Esophagus muscularis mucosa (tissue), 4 donors: ENCODE measurements at regions not wholly inside any gene's neighbourhood (a gene's known extent, or its start where the extent isn't known, plus 50 kb on each side); places are given as distances from the start of the nearest gene placed in this dataset.

Experiments
- DNase-seq: peaks from one replicate; pipeline ENCODE4 v3.0.0-alpha.2; 2017; ENCODE audit errors: extremely low spot score
- H3K27ac ChIP-seq, 4 donors: fragments of 200-600 bp; sonication (generic); replicated peaks in 1 of 4; 1 replicate in 3 of 4; 2 replicates in 1 of 4; pipeline ENCODE4 v1.5.1; 2016 to 2019; ENCODE audit warnings: mild to moderate bottlenecking in 1 of 4
- H3K27me3 ChIP-seq, 4 donors: fragments of 200-600 bp; sonication (generic); one replicate each; pipeline versions ENCODE4 v1.5.1 to v1.6.0; 2016 to 2019
- H3K36me3 ChIP-seq, 4 donors: fragments of 200-600 bp; sonication (generic); one replicate each; pipeline ENCODE4 v1.5.1; 2016 to 2019
- H3K4me1 ChIP-seq, 4 donors: fragments of 200-600 bp; sonication (generic); one replicate each; pipeline ENCODE4 v1.5.1; 2016 to 2019
- H3K4me3 ChIP-seq, 4 donors: fragments of 200-600 bp; sonication (generic); 1 replicate in 2 of 4; 2 replicates in 2 of 4; pipeline ENCODE4 v1.5.1; 2016 to 2019; ENCODE audit warnings: mild to moderate bottlenecking in 4 of 4, moderate library complexity in 1 of 4
- H3K9me3 ChIP-seq, 4 donors: fragments of 200-600 bp; sonication (generic); 1 replicate in 3 of 4; 2 replicates in 1 of 4; pipeline ENCODE4 v1.5.1; 2016 to 2019
- CTCF ChIP-seq, 3 experiments: fragments of 200-600 bp in 2 of 3; fragments of 450-650 bp in 1 of 3; sonication (generic) in 2 of 3; IDR thresholded peaks; one replicate each; pipeline ENCODE4 v1.5.1; 2017 to 2019; ENCODE audit warnings: antibody characterized with exemption in 3 of 3, mild to moderate bottlenecking in 2 of 3, moderate library complexity in 1 of 3
- EP300 ChIP-seq: sonication (generic); formaldehyde crosslinking; IDR thresholded peaks from one replicate; pipeline ENCODE4 v1.6.1; 2017; ENCODE audit warnings: antibody characterized with exemption
- POLR2A ChIP-seq: fragments of 450-650 bp; IDR thresholded peaks from one replicate; pipeline ENCODE4 v1.6.1; 2017; ENCODE audit warnings: antibody characterized with exemption, moderate library complexity, mild to moderate bottlenecking, low read depth
- POLR2AphosphoS5 ChIP-seq, 2 donors: sonication (generic); formaldehyde crosslinking; IDR thresholded peaks; one replicate each; pipeline ENCODE4 v1.6.1; 2017; ENCODE audit warnings: antibody characterized with exemption in 2 of 2
- WGBS: methylation state at CpG from one replicate; pipeline ENCODE4 v1.1.5; 2018; 5-methylcytosine and 5-hydroxymethylcytosine counted together
- intact Hi-C: fragments of 100-400 bp; cut with DNase I; formaldehyde crosslinking; loops from one replicate; pipeline ENCODE4 v1.15.1; 2023

GRCh38 chr12:43154498-43155045, 397.4 kb downstream of the ADAMTS20 start:
- TF ChIP-seq POLR2AphosphoS5 (IDR thresholded peaks at IDR 0.05) (no peak), POLR2A (no peak), CTCF (IDR thresholded peaks at IDR 0.05) (no peak), EP300 (no peak)
- Histone ChIP-seq H3K27ac (no peak overlapping the region), H3K4me3 (no peak overlapping the region), H3K4me1 (no peaks in the 10 kb centered on the region), H3K9me3 (no peaks in the 10 kb centered on the region), H3K36me3 (no peaks in the 10 kb centered on the region), H3K27me3 (no peaks in the 10 kb centered on the region)
- intact Hi-C loops, result no loop called here
- 94% methylated on average over 5 of the region's 5 CpGs for WGBS
- no peak for DNase-seq

GRCh38 chr12:43151441-43151981, 400.5 kb downstream of the ADAMTS20 start:
- H3K4me1 ChIP-seq, result no peaks in the 10 kb centered on the region
- no peak for DNase-seq
- no peaks in the 10 kb centered on the region for H3K27me3 ChIP-seq
- no peak overlapping the region for H3K4me3 ChIP-seq
- intact Hi-C loops, result no loop called here
- TF ChIP-seq CTCF (IDR thresholded peaks at IDR 0.05) (no peak), EP300 (no peak), POLR2A (no peak), POLR2AphosphoS5 (IDR thresholded peaks at IDR 0.05) (no peak)
- WGBS, result 80% methylated on average over 4 of the region's 4 CpGs
- H3K36me3 ChIP-seq, result no peaks in the 10 kb centered on the region
- no peaks in the 10 kb centered on the region for H3K9me3 ChIP-seq
- no peak overlapping the region for H3K27ac ChIP-seq

GRCh38 chr12:43148691-43149090, 403.3 kb downstream of the ADAMTS20 start:
- no peak overlapping the region for H3K27ac ChIP-seq
- TF ChIP-seq EP300, result no peak
- TF ChIP-seq CTCF (IDR thresholded peaks at IDR 0.05), result no peak
- TF ChIP-seq POLR2A, result no peak
- no peak for TF ChIP-seq POLR2AphosphoS5 (IDR thresholded peaks at IDR 0.05)
- H3K4me1 ChIP-seq, result no peaks in the 10 kb centered on the region
- H3K4me3 ChIP-seq, result no peak overlapping the region
- no peak for DNase-seq
- WGBS, result 96% methylated on average over 2 of the region's 2 CpGs
- no peaks in the 10 kb centered on the region for H3K27me3 ChIP-seq
- no peaks in the 10 kb centered on the region for H3K9me3 ChIP-seq
- intact Hi-C loops, result no loop called here
- no peaks in the 10 kb centered on the region for H3K36me3 ChIP-seq

DNA sequence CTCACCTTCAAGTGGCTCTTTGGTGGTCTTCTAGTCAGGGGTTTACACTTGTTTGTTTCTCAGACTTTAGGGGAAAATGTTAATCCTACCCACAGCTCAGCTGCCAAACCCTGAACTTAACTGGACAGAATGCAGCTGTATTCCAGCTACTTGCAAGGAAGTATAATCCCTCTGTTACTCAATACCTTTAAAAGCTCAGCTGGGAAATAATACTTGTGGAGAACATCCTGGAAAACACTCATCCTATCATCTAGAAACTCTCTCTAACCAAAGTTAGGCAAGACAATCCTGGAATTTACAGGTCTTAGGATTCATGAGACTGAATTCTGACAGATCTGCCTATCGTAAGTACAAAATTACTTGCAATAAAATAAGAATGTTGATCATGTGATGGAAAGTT, 404.1 kb downstream of the ADAMTS20 start:
- DNase-seq, result no peak
- H3K4me1 ChIP-seq, result no peaks in the 10 kb centered on the region
- TF ChIP-seq POLR2AphosphoS5 (IDR thresholded peaks at IDR 0.05) (no peak), POLR2A (no peak), CTCF (IDR thresholded peaks at IDR 0.05) (no peak), EP300 (no peak)
- H3K4me3 ChIP-seq, result no peak overlapping the region
- H3K27me3 ChIP-seq, result no peaks in the 10 kb centered on the region
- H3K9me3 ChIP-seq, result peaks cover 0 to 2% (median 0%) of the 10 kb centered on the region in 4 donors
- WGBS, result 65% methylated on average over 1 of the region's 1 CpG
- H3K36me3 ChIP-seq, result no peaks in the 10 kb centered on the region
- no peak overlapping the region for H3K27ac ChIP-seq
- intact Hi-C loops, result no loop called here

DNA sequence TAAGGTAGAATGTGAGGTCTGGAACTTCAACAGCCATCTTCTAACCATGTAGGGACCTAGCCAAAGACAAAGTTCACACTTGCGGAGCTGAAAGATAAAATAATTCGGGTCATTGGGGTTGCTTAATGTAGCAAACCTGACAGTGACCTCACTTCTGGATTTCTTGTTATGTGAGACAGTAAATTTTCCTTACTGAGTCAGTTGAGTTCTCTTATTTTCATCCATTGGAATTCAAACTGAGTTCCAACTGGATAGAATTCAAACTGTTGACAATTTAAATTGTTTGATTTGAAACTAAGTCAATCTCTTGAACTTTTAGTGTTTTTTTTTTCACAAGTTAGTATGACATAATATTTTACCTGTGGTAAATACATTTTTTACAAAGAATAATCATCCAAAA, 406.5 kb downstream of the ADAMTS20 start:
- DNase-seq, result no peak
- H3K27me3 ChIP-seq, result no peaks in the 10 kb centered on the region
- WGBS, result 66% methylated on average over 2 of the region's 2 CpGs
- no peak overlapping the region for H3K4me3 ChIP-seq
- peaks cover 0 to 11% (median under 1%) of the 10 kb centered on the region in 4 donors for H3K9me3 ChIP-seq
- TF ChIP-seq POLR2AphosphoS5 (IDR thresholded peaks at IDR 0.05) (no peak), CTCF (IDR thresholded peaks at IDR 0.05) (no peak)
- H3K36me3 ChIP-seq, result no peaks in the 10 kb centered on the region
- H3K4me1 ChIP-seq, result no peaks in the 10 kb centered on the region
- no peak overlapping the region for H3K27ac ChIP-seq
- intact Hi-C loops, result no loop called here
